HG02759 (cell line): ENCODE measurements at regions not wholly inside any gene's neighbourhood (a gene's known extent, or its start where the extent isn't known, plus 50 kb on each side); places are given as distances from the start of the nearest gene placed in this dataset.

Experiments used
- ATAC-seq: cut with Tn5 transposase; IDR thresholded peaks from one replicate; pipeline ENCODE4 v1.9.1; 2021; ENCODE audit warnings: mild to moderate bottlenecking, moderate library complexity; ENCODE audit not compliant: unreplicated experiment

DNA sequence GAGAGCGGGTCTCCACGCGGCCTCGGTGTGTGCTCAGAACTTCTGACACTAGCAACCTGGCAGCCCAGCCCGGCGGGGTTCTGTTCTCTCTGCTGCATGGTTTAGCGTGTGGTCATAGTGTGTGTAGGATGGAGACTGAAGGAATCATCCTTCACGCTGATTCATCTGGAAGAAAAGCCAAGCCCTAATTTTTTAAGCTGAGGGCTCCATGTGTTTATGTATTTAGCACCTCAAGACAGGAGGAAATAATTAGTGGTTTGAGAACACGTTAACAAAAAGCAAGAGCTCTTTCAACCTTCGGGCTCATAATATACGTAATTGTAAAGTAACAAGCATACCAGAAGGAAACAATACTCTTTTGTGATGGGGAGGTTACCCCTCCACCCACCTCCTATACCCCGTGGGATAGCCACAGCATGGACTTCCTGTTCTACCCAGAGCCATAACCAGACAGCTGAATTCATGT, 504.6 kb upstream of the MKI67 start:
- no peak for ATAC-seq

DNA sequence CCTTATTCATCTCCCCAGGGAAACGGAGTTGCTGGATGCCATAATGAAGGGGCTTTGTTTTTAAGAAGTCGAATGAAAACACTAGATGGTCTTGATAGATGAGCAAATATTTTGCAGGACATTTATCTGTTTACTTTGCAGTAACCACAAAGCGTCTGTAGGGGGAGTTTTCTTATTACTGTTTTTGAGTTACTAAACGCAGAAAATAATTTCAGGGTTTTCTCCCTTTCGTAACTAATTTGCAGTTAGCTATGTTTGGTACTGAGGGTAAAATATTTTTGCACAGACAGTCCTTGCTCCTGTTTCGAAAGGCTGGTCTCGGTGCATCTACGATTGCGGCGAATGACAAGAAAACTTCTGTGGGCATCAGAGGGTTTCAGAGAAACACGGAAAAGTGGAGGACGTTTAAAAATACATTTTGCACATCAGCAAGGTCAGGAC, 505.6 kb upstream of the MKI67 start:
- no peak for ATAC-seq

DNA sequence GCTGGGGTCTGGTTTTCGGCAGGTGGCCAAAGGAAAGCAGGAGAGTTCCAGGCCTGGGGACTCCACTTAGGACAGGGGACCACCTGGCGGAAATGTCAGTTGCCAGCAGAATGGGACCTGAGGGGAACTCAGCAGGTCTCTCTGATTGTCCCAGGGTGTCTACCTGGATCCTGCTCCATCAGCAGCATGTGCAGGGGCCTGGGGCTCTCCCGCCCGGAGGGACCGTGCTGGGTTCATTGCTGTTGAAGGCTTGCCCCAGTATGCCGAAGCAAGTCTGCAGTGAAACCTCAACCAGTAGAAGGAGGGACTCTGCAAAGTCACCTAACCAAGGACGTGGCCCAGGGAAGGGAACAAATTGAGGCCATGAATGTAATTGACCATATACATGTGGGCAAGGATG, 506.5 kb upstream of the MKI67 start:
- ATAC-seq = no peak

DNA sequence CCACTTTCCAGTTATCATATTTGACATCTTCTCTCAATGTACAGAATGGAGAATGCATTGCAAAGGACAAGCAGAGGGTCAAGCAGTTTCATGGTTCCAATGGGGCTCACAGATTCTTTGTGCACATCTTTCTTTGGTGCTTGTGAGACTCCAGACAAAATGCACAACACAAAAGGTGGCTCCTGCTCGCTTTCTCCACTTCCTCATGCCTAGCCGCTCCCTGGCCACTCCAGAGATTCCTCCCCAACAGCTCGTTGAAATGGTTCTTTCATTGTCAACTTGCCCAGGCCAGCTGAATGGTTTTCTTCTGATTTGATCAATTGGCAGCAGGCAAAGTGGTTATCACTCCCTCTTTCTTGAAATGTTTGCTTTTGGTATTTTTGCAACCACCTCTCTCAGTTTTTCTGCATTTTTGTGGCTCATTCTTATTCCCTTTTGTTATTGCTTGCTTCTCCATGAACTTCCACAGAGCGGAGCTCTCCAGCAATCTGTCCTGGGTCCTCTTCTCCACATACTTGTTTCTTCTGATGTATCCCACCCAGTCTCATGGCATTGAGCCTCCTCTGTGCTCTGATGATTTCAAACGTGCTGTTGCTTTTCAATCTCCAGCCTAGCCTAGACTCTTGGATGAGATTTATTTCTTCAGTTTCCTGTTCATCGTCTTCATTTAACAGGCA, 507.8 kb upstream of the MKI67 start:
- ATAC-seq = no peak

DNA sequence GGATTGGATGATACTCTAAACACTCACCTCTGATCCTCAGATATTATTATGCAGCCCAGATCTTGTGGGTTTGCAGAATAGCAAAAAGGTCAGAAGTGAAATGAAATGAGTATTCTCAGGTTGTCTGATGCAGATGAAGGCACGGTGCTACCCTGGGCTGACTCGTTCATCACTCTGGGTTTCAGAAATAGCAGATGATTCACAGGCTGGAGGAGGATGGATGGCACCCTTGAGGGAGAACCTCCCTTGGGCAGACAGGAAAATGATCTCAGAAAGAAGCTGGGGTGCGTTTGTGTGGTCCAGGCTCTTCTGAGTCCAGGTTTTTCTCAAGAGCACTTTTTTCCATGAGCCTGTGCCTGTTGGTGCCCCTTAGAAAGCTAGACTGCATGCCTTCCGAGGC, 515.8 kb upstream of the MKI67 start:
- ATAC-seq = no peak

DNA sequence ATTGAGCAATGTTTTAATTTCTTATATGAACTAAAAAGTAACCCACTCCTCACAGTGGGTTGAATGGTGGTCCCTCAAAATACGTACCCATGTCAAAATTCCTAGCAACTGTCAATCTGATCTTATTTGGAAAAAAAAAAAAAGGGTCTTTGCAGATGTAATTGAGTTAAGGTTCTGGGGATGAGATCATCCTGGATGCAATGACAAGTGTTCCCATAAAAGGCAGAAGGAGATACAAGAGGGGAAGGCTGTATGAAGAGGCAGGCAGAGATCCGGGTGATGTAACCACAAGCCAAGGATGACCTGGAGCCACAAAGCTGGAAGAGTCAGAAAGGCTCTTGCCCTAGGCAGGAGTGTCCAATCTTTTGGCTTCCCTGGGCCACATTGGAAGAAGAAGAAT, 516.3 kb upstream of the MKI67 start:
- no peak for ATAC-seq

DNA sequence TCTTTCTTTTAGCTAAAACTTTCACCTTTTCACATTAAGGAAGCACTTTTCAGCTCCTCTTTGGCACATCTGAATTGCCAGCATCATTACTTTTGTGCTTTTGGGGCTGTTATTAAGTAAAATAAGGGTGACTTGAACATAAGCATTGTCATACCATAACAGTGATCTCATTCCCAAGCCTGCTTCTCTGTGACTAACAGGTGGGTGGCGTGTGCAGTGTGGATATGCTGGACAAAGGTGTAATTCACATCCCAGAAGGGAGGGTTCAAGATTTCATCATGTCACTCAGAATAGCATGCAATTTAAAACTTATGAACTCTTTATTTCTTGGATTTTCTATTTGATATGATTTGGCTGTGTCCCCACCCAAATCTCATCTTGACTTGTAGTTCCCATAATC, 517.4 kb upstream of the MKI67 start:
- ATAC-seq = no peak

DNA sequence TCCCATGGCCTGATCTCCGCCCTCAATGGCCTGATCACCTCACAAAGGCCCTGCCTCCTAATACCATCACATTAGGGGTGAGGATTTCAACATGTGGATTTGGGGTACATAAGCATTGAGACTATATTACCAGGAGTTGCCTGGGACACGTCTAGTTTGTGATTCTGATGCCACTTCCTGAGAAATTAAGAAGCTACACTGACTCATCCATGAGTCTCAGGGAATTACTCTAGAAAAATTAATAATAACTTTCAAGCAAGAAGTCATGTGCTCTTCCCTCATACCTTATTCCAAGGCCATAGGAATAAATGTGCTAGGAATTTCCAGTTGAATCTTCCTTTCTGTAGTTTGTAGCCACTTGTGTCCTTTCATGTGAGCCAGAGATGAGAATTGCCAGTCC, 519.3 kb upstream of the MKI67 start:
- ATAC-seq = no peak

DNA sequence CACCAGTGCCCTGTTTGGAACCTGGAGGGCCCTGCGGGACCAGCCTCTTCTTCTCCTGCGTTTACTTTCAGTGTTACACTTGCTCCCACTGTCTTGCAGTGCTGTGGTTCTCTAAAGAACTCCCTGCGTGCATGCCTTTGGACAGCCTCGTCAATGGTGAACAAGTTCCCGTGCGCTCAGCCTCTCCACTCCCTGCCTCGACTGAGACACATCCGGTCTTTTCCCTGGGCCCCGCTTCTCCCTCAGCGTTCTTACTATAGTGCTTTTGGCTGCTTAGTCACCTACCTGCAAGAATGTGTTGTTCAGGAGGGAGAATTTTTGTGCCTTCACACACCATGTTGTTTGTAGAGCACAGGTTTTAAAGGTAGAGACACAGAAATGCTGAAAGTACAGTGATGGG, 520.7 kb upstream of the MKI67 start:
- ATAC-seq = no peak

DNA sequence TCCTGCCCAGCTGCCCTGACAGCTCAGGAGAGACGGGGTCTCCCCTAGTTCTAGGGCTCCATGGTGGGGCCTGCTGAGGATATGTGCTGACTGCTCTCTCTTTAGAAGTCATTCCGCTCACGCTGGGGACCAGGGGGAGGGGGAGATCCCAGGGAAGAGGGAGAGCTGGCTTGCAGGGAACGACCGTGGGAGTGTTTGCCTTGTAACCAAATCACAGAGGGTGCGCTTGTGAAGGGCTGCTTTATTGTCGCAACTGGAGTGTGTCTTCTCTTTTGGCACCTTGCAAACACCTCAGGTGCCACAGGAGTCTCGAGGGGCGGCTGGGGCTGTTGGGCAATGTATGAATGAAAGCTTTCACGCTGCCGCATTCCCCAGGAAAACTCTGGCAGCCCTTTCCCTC, 531.3 kb upstream of the MKI67 start:
- no peak for ATAC-seq

DNA sequence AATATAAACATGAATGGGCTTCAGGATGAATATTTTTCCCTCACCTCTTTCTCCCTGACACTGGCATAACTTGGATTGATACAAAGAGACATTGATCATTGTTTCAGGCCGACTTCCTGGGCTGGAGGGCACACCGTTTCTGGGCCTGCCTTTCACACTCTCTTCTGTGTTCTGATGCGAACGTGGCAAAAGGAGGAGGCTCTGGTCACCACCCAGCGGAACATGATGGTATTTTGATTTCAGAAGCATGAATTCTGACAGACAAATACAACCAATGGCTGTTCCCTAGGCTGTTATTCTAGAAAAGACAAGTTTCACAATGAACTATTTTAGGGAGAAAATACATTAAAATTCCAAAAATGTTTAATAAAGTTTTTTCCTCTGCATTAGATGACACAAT, 534.5 kb upstream of the MKI67 start:
- ATAC-seq = no peak

DNA sequence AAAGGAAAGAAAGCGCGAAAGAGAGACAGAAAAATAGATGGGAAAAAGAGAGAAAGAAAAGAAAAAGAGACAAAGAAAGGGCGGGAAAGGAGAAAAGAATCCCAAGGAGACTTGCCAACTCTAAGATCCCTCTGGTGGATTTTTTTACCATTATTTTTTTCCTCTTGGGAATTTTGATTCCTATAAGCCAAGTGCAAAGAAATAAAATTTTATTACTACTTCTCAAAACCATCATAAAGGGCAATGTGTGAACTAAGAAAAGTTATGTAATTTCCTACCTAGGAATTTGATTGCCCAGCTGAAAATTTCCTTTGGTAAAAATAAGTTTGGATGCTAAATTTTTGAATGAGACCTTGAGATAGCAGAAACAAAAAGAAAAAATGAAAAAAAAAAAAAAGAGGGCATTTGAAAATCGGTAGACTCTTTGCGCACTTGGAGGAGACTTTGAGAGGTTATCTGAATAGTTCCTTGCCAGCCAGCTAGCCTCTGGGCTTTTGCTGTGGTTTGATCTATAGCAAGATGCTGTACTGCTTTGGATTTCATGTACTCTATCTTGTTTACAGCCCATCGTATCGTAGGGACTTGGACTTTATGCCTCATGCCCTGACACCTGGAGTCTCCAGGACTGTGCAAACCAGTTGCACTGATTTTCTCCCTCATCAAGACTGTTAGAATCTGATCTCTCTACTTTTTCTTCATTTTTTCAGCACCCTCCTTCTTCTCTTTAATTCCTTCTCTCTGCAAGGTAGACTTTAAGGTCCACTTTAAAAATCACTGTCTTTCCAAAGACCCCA, 535.4 kb upstream of the MKI67 start:
- ATAC-seq = no peak

DNA sequence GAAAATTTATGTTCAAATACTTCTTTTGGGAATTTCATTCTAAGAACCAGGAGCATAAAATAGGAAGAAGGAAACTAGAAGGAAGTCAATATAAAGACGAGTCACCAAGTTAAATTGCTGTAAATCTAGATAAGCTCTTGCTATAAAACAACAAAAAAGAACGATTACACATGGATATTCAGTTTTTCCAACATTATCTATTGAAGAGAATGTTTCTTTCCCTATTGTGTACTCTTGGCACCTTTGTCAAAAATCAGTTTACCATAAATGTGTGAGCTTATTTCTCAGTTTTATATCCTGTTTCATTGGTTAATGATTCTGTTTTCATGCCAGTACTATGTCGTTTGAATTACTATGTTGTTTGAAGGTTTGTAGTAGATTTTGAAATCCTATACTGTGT, 536.3 kb upstream of the MKI67 start:
- ATAC-seq = no peak

DNA sequence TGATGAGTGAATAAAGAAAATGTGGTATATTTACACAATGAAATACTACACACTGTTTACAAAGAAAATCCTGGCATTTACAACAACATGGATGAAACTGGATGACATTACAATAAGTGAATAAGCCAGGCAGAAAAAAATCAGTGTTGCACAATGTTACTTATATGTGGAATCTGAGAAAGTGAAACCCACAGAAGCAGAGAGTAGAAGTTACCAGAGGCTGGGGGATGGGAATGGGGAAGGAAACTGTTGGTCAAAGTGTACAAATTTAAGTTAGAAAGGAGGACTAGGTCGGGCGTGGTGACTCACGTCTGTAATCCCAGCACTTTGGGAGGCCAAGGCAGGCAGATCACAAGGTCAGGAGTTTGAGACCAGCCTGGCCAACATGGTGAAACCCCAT, 538.5 kb upstream of the MKI67 start:
- no peak for ATAC-seq

DNA sequence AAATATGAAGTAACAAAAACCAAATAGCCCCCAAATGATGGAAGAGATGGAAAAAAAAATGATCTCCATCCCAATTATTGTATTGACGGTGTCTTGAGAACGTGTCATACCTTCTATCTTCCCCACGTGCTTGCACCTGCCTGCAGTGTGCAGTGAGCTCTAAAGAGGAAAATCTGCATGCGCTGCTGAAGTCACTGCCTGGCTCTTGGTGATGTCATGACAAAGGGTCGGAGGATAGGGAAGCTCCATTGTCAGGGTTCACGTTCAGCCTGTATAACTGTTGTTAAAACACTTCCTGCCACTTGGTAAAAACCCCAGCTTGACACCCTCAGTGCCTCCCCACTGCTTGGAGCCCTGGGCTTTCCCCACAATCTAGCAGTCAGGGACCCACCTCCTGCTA, 549.2 kb upstream of the MKI67 start:
- ATAC-seq = no peak

DNA sequence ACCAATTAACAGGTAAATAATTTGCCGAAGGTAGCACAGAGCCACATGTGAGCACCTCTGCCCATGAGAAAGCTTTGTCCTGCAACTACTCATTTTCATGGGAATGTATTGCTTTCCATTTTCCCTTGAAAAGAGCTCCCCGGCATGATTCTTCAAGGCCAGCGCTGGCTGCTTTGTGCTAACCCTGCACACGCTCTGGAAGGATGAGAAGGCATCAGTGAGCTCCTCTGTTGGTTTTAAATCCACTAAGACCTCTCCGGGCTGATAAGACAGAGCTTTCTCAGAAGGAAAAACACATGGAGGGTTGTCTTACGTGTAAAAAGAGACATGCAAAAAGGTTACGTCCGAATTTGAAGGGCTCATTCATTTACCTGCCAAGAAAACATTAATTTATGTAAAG, 553.9 kb upstream of the MKI67 start:
- no peak for ATAC-seq

DNA sequence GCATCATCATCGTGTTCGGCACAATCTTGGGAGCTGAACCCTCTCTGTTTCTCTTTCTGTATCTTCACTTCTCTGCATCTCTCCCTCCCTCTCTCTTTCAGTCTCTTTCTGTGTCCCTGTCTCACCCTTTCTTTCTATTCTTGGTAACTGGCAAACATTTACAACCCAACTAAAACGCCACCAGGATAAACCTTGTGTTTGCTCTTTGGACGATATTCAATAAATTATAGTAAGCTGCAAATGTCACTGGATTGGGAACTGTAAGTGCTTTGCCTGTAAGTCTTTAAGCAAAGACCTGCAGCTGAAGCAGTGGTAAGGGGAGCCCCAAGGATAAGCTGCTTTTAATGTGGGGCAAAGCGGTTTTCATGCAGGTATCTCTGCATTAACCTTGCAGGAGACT, 558.0 kb upstream of the MKI67 start:
- no peak for ATAC-seq

DNA sequence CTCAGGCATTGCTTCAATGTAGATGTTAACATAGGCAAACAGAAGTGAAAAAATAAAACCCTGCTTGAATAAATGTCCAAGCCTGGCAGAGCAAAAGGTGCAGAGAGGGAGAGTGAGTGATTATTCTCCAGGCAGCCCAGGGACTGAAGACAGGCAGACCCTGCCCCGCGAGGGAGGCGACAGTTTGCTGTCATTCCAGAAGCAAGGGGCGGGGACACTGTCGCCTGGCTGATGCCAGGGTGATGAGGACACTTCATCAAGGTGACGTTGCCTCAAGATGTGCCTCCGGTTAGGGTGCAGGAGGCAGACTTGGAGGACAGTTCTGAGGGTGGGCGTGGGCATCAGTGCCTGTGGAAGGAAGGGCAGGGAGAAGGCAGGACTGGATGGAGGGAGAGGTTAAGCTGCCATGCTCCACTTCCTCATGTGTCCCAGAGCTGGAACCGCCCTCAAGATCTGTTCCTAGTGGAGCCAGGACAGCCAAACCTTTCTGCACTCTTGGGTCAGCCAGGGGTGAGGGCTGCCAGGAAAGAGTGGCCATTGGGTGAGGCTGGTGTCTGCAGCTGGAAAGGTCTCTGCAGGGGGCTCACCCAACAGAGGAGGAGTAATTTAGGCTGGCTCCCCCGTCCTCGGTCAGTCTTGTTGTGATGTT, 560.5 kb upstream of the MKI67 start:
- ATAC-seq = no peak

DNA sequence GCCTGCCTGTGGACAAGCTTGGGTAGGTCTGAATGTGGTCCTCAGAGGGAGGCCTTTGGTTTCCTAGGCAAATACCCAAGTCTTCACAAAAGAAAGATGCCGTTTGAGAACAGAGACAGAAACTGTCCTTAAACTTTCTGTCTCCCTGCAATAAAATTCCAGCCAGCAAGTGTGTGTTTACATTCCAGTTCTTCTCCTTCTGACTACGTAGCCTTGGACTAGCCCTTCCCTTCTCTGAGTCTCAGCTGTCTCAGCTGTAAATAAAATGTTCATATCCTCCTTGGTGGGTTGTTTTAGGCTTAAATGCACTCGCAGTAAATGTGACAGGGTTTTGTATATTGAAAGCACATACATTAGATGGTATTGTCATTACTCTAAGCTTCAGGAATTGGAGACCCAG, 561.2 kb upstream of the MKI67 start:
- no peak for ATAC-seq

DNA sequence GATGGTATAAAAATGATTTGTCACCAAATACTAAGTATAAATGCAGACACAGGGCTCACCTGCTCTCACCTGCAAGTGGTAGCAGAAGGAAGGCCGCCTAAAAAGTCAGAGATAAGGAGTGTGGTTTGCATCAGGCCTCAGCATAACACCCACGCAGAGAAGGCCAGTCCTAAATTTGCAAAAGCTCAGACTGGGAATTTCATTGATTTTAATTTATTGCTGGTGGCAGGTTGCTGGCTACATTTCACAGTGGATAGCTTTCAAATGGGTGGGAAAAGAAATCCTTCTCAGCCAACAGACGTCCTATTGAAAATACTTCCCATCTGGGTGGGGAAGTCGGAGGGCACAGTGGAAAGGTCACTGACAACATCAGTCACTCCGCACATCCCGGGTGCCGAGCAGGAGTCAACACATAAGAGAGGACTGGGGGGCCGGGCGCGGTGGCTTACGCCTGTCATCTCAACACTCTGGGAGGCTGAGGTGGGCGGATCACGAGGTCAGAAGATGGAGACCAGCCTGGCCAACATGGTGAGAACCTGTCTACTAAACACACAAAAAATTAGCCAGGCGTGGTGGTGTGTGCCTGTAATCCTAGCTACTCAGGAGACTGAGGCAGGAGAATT, 561.8 kb upstream of the MKI67 start:
- no peak for ATAC-seq

DNA sequence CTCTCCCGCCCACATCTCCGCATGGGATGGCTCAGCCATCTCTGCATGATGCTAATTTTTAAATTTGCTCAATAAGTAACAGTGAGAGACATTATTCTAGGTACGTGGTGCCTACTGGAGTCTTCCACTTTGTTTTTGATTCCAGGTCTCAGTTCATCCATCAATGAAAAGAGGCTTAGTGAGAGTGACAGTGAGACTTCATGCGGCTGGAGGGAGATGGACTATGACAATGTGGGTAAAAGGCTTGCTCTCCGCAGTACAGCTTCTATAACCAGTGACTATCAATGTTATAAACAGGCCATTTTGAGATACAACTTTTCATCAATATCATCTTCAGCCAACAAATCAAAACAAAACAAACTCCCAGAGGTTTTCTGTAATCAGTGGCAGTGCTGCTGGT, 563.4 kb upstream of the MKI67 start:
- ATAC-seq = no peak
